ENCODE measurements at regions not wholly inside any gene's neighbourhood (a gene's known extent, or its start where the extent isn't known, plus 50 kb on each side); places are given as distances from the start of the nearest gene placed in this dataset.
A peak's percentile ranks its signal among the peaks of the same experiment; 100 is the strongest.

- Histone ChIP-seq H3K27me3 (ENCODE audit: insufficient read depth, low read length) (no peaks in the 10 kb centered on the region), H3K4me2 (ENCODE audit: low read length) (no peak overlapping the region), H3K27ac (ENCODE audit: low read depth, low read length) (no peak overlapping the region), H4K20me1 (ENCODE audit: insufficient read depth, low read length) (no peaks in the 10 kb centered on the region), H3K4me3 (ENCODE audit: insufficient read depth, low read depth, low read length) (no peak overlapping the region), H3K9ac (ENCODE audit: low read length) (no peak overlapping the region), H3K79me2 (ENCODE audit: insufficient read depth, low read length) (no peaks in the 10 kb centered on the region), H3K9me3 (ENCODE audit: insufficient read depth, low read depth, low read length) (no peaks in the 10 kb centered on the region), H2AFZ (ENCODE audit: low read depth, low read length) (no peak overlapping the region), H3K36me3 (ENCODE audit: insufficient read depth, low read length) (no peaks in the 10 kb centered on the region), H3K4me1 (ENCODE audit: insufficient read depth, low read length) (peaks cover 16% of the 10 kb centered on the region)
- Mint-ChIP-seq H3K9me3 (ENCODE audit: unreplicated experiment) (no peaks in the 10 kb centered on the region), H3K27me3 (ENCODE audit: low read depth, unreplicated experiment) (peaks cover 2% of the 10 kb centered on the region), H3K27ac (ENCODE audit: unreplicated experiment) (no peak overlapping the region), H3K36me3 (ENCODE audit: low read depth, unreplicated experiment) (no peaks in the 10 kb centered on the region), H3K4me1 (ENCODE audit: low read depth, unreplicated experiment) (peaks cover 48% of the 10 kb centered on the region), H3K4me3 (ENCODE audit: unreplicated experiment) (no peak overlapping the region)
- FAIRE-seq (no peak), DNase-seq (ENCODE audit: low read depth) (peak; percentile 59)
- TF ChIP-seq CTCF (IDR thresholded peaks at IDR 0.05; ENCODE audit: insufficient read depth, low read depth, low read length) (no peak), EZH2 (IDR thresholded peaks at IDR 0.05; ENCODE audit: insufficient read depth, low read length) (no peak)
Measured at GRCh38 chr15:62498712-62499111, 333.6 kb upstream of the C2CD4B start.

GRCh38 chr15:62500325-62500724, 335.2 kb upstream of the C2CD4B start:
- FAIRE-seq, result no peak

More at GRCh38 chr15:62500325-62500724, 335.2 kb upstream of the C2CD4B start:
- no peak for DNase-seq (ENCODE audit: low read depth)
- no peaks in the 10 kb centered on the region for H3K9me3 Mint-ChIP-seq (ENCODE audit: unreplicated experiment)
- H3K4me1 Mint-ChIP-seq (ENCODE audit: low read depth, unreplicated experiment), result peaks cover 49% of the 10 kb centered on the region
- no peaks in the 10 kb centered on the region for H3K9me3 ChIP-seq (ENCODE audit: insufficient read depth, low read depth, low read length)
- no peak overlapping the region for H3K4me2 ChIP-seq (ENCODE audit: low read length)
- no peaks in the 10 kb centered on the region for H3K79me2 ChIP-seq (ENCODE audit: insufficient read depth, low read length)
- H3K27me3 ChIP-seq (ENCODE audit: insufficient read depth, low read length), result no peaks in the 10 kb centered on the region
- H3K36me3 Mint-ChIP-seq (ENCODE audit: low read depth, unreplicated experiment), result no peaks in the 10 kb centered on the region
- no peaks in the 10 kb centered on the region for H3K36me3 ChIP-seq (ENCODE audit: insufficient read depth, low read length)
- H2AFZ ChIP-seq (ENCODE audit: low read depth, low read length), result no peak overlapping the region
- no peak for TF ChIP-seq CTCF (IDR thresholded peaks at IDR 0.05; ENCODE audit: insufficient read depth, low read depth, low read length)
- TF ChIP-seq EZH2 (IDR thresholded peaks at IDR 0.05; ENCODE audit: insufficient read depth, low read length), result no peak
- H3K27ac Mint-ChIP-seq (ENCODE audit: unreplicated experiment), result no peak overlapping the region
- no peak overlapping the region for H3K27ac ChIP-seq (ENCODE audit: low read depth, low read length)
- H3K4me3 Mint-ChIP-seq (ENCODE audit: unreplicated experiment), result no peak overlapping the region
- H3K27me3 Mint-ChIP-seq (ENCODE audit: low read depth, unreplicated experiment), result no peaks in the 10 kb centered on the region
- H3K9ac ChIP-seq (ENCODE audit: low read length), result no peak overlapping the region
- H3K4me1 ChIP-seq (ENCODE audit: insufficient read depth, low read length), result peaks cover 17% of the 10 kb centered on the region
- no peak overlapping the region for H3K4me3 ChIP-seq (ENCODE audit: insufficient read depth, low read depth, low read length)
- no peaks in the 10 kb centered on the region for H4K20me1 ChIP-seq (ENCODE audit: insufficient read depth, low read length)
